Fibroblast of upper back skin (primary cell): ENCODE measurements at regions not wholly inside any gene's neighbourhood (a gene's known extent, or its start where the extent isn't known, plus 50 kb on each side); places are given as distances from the start of the nearest gene placed in this dataset.
"Not testable (repeated sequence)": the region's sequence is repeated elsewhere in the genome, so short reads cannot be mapped to it uniquely, and the experiment has no call there.

Source experiments
- DNase-seq: peaks from one replicate; pipeline ENCODE4 v3.0.0-alpha.2; 2013

DNA sequence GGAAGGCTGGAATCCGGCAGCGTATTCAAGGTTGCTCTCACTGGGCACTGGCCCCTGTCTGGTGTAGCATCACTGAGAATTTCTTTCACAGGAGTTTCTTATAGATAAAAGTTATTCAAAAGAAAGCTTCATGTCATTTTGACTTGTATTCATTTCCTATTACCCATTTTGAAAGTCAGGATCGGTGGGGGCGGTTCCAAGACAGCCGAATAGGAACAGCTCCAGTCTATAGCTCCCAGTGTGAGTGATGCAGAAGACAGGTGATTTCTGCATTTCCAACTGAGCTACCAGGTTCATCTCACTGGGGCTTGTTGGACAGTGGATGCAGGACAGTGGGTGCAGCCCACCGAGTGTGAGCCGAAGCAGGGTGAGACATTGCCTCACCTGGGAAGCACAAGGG is 51.5 kb upstream of the CDC42EP3 start:
- not testable (repeated sequence) for DNase-seq

DNA sequence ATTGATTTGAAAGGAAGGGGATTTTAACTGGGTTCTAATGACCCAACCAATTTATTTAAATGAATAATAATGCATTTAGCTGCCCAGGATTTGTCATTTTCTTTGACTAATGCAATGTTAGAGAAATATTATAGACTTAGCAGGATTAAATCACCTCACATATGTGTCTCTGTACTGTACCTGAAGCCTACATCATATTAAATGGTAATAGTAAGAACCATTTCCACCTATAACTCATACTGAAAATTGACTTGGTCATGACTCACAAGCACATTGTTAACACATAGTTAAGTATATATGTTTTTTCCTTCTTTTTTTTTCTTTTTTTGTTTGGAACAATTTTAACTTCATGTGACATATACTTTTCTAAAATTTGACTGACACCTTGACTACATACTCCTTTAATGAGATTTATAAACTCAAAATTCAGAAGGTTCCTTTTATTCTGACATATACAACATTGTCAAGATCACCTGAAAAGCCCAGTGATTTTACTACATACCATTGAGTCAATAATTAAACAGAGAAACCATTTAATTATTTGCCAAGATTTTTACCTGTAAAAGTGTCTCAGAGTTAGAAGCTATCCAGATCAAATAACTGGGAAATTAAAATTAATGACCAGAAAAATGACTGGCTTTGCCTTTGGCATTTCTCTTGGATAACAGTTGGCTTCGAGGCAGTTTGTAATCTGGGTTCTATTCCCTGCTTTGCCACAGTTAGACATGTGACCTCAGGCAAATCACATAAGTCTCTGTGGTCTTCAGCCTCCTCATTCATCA is 58.8 kb upstream of the CDC42EP3 start:
- no peak for DNase-seq

DNA sequence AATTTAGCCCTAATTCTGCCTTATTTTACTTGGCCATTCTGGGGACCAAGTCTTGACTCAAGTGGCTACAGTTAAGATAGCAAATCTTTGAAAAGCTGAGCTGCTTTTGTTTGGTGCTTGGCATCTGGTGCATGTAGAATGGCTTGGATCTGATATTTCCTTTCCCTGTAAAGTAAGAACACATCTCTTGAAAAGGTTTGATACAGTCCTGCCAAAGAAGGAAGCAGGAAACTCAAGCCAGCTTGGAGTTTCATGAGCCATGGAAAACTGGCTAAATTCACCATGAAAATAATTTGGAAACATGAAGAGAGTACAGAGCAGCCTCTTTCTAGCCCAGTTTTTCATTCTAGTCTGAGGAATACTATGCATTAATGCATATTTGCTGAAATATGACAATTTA is 61.0 kb upstream of the CDC42EP3 start:
- not testable (repeated sequence) for DNase-seq

DNA sequence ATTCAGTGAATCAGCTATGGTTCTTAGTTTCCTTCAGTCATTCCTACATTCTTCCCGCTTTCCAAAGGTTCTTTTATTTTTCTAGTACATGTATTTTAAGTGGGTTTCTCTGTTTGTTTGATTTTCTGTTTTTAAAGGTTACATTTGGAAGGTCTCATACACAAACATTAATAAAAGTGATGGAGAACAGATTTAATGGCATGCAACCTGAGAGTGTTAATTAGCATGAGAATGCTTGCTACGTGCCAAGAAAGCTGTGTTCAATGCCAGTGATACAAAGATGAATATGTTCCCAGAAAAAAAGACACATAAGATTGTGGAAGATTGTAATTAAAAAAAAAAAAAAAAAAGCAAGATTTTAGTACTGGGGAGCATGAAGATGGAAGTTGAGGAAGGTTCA is 61.8 kb upstream of the CDC42EP3 start:
- no peak for DNase-seq

DNA sequence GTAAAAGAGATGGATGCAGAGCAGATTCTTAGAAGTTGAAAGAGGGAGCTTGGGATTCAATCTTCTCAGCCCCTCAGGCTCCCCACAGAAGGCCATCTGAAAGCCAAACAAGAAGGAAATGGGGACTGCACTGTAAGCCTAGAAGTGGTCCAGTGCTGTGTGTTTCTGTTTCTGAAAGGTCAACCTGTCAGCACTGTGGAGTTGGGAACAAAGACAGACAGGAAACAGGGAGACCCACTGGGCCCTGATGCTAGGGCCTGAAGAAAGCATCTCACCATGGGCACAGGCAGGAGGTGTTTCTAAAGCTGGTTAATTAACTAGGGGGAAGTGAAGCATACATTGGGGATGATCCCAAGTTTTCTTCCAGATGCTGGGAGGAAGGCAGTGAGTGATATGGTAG is 62.5 kb upstream of the CDC42EP3 start:
- not testable (repeated sequence) for DNase-seq

DNA sequence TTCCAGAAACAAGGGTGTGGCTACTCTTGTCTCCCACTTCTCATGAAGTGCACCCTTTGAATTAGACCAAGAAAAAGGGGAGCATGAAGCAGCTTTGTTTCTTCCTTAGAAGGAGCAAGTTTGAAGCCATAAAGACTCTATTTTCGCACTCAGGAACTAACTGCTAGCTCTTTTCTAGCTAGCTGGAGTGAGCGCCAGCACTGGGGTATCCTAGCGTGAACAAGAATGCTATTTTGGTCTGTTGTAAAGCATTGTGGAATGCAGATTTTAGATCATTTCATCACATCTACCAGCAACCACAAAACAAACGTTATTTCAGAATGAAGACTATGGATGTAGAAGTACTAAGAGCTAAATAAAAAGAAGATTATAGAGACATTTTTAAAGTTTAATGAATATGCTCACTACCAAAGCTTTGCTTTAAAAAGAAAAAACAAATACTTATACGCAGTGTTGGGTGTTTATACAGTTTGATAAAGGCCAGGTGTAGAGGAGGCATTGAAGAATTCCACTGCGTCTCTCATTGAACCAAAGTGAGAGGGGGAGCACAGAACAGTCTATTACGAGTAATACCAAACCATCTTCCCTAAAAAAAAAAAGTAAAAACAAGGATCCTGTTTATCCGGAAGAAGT is 63.6 kb upstream of the CDC42EP3 start:
- DNase-seq, result peak; percentile 91

DNA sequence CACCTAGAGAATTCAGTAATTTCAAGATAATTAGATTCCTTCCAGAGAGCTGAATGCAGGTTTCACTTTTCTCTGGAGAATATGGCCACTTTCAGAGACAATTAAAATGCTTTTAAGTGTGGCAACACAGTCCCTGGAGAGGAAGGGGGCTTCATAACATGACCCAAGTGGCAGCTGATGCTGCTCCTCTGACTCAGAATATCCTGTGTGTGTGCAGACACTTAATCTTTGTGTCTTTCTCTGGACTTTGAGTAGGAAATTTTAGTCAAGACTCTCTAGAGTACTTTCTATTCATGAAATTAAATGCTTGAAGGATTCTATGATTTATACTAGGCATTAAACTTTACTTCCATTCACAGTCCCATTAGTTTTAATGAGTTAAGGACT is 64.1 kb upstream of the CDC42EP3 start:
- DNase-seq, result peak; percentile 65

DNA sequence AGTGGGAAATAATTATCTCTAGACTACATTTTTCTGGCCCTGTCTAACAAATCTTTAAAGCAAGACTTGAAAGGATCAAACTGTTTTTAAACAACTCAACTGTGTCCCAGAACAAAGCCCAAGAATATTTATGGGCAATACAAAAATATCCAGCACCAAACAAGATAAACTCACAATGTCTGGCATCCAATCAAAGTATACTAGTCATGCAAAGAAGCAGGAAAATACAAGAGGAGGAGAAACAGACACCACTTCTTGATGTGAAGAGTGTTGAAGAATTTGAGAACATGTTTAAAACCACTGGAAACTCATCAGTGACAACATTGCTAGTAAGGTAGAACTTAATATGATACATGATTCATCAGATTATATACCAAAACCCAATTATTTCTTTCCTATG is 66.1 kb upstream of the CDC42EP3 start:
- DNase-seq, result peak; percentile 54

DNA sequence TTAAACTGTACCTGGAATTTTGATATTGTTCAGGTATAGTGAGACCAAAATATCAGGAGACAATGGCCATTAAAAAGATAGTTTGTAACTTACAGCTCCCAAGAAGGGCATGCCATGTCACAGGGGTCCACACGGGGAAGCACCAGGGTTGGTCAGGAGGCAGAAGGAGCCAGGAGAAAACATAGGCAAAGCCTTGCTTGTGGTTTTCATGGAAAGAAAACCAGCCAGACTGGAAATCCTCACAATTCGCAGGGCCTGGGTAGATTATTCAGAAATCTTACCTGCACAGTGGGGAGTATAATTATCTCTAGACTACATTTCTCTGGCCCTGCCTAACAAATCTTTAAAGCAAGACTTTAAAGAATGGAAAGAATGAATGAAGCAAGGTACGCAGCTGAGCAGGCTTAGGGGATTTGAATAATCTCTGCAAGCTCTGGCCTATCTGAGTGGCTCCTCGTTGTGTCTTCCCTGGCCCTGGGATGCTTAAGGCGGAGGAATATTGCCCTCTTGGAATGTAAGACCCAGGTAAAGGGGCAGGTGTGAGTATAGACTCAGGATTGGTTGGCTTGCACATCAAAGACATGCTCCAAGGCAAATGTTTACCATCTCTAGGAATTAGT is 66.9 kb upstream of the CDC42EP3 start:
- no peak for DNase-seq

DNA sequence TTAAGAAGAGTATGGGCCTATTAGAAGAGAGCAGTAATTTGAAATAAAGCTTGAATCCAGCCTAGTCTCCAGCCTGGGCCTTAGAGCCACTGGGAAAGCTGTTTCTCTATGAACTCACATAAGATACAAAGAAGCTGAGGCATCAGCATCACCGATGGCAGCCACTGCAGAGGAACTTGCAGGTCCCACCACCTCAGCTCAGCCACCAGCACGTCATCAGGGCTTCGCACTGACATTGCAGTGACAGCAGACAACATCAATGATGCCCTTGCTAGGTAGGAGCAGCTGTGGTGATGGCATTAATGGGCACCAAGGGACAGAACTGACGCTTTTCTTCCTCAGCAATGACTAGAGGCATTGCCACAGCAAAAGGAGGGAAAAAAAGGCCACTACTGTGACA is 67.7 kb upstream of the CDC42EP3 start:
- no peak for DNase-seq

DNA sequence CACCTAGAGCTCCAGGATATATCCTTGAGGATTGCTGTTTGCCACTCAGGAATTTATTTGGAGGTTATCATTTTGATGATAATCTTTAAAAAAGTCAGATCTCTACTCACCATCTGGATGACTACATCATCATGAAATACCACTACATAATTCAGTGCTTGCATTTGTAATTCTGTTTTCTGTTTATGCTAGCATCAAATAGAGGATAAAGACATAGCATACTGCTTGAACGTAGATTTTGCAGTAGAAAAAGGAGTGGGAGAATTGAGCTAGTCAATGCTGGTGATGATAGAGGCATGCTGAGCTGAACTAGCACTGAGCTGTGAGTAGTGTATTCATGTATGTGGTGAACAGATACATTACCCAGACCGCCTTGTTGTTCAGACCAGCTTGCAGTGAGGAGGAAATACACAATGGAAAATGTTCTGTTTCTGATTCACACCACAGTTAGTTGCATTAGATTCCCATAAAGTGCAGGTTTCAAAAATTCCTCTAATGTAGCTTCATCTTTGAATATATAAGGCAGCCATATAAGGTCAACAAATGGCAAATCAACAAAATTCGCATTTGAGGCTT is 68.8 kb upstream of the CDC42EP3 start:
- peak; percentile 82 for DNase-seq

DNA sequence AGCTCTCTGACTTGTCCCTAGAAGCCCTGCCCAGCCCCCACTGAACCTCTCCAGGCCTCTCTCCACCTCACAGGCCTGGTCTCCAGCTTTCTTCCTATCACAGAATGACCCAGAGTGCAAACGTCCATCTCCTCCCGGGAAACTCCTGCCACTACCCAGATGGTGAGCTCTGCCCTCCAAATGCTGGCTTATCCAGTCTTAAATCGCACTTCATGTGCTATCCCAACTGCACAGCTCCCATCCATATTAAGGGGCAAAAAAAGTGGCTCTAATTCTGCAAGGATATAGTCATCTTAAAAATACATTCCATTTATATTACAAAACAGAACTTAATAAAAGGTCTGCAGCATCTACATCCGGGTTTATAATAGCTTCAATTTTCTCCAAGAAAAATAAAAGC is 70.8 kb upstream of the CDC42EP3 start:
- DNase-seq, result peak; percentile 81

DNA sequence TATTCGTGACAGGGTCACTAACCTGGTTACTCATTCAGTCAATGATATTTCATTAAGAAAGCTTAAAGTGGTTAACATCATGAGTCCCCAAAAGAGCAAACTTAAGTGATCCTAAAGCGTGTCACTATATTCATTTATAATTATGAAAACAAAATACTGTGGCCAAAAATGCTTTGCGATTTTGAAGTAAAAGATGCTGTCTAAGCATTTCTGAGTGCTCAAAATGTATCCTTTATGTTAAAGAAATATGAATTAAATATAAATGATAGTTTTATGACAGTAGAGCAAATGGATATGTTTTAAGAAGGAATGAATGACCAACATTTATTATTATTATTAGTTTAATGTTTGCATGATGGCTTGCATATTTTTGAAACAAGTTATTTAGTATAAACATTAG is 72.6 kb upstream of the CDC42EP3 start:
- no peak for DNase-seq

DNA sequence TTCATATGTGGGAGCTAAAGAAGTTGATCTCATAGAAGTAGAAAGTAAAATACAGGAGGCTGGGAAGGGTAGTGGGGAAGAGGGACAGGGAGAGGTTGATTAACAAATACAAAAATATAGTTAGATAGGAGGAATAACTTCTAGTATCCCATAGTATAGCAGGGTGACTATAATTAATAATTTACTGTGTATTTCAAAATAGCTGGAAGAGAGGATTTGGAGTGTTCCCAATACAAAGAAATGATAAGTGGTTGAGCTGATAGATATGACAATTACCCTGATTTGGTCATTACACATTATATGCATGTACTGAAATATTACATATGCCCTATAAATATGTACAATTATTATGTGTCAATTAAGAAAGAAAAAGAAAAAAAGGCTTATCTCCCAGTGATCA is 73.5 kb upstream of the CDC42EP3 start:
- not testable (repeated sequence) for DNase-seq

DNA sequence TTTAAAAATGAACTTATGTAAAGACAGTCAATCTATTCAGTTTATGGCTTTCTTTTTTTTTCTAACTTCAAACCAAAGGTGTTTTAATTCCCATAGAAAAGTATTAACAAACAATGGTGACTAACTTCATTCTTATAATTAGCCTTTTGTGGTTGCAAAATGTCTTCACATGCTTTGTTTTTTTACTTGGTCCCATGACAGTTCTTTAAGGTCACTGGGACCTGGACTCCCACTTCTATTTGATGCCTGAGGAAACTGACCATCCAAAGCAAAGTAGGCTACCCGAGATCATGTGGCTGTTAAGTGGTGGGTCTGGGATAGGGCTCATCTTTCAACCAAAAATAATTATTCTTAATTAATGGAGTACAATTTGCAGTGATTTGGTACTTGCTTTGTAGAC is 74.6 kb upstream of the CDC42EP3 start:
- DNase-seq, result not testable (repeated sequence)

DNA sequence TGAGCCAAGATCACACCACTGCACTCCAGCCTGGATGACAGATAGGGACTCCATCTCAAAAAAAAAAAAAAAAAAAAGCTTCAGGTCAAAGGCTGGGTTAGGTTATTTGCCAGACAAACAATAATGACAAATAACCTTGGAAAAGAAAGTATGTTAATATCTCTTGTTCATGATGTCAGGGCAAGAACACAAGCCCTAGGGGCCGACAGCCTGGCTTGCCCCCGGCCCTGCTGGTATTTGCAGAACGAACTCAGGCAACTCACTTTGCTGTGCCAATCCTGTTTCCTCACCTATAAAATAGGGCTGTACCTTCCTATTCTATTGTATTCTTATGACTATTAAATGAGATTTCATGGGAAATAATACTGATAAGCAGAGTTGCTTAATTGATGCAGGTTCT is 75.4 kb upstream of the CDC42EP3 start:
- DNase-seq, result no peak

DNA sequence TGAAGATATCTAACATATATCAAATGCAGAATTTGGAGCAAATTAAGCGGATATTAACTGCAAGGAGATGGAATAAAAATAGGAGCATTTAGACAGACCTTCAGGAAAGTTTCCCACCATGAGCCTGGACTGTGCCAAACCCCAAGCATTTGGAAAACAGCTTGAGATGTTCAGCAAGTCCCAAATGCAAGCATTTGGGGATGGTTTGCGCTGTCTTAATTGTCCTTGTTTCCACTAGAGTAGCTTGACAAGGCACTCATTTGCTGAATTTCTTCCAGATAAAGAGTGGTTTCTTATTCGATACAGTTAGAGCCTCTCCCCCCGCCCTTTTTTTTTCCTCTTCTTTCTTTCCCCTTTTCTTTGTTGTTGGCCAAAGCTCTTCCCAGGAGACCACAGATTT is 77.1 kb upstream of the CDC42EP3 start:
- no peak for DNase-seq

DNA sequence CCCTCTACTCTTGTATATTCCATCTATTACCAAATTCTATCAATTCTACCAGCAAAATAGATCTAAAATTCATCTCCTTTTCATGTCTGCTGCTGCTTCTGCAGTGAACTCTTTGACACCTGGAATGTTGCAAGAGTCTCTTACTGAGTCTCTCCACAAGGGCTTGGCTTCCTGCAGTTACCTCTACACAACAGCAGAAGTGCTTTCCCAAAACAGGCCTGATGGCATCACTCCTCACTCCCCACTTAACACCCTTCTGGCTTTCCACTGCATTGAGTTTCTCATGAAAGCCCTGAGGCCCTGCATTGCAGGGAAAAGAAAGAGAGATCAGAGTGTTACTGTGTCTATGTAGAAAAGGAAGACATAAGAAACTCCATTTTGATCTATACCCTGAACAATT is 78.8 kb upstream of the CDC42EP3 start:
- not testable (repeated sequence) for DNase-seq

DNA sequence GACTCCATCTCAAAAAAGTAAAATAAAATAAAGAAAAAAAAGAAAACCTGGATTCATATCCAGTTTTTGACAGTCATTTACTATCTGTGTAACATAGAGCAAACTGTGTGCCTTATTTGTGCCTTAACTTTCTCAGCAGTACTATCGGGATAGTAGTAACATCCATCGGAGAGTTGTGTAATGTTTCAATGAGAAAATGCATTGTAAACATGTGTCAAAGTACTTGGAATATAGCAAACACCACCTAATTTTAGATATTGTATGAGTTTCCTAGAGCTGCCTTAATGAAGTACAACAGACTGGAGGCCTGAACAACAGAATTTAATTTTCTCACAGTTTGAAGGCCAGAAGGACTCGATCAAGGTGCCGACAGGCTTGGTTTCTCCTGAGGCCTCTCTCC is 81.3 kb upstream of the CDC42EP3 start:
- DNase-seq, result no peak

DNA sequence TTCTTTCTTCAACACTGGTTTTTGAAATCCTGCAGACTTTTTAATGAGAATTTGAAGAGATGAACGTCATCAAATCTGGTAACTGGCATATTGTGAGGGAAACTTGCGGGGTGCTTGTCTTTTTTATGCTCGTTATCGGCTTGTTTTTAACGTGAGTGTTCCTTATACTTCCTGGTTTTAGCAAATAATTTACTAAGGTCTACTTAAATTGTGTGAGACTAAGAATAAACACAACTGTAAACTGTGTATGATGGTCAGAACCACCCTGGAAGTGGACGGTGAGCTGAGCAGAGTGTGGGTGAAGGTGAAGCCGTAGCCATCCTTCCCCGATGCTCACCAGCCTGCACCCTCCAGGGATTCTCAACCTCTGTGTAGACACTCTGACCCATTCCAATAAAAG is 82.3 kb upstream of the CDC42EP3 start:
- no peak for DNase-seq

DNA sequence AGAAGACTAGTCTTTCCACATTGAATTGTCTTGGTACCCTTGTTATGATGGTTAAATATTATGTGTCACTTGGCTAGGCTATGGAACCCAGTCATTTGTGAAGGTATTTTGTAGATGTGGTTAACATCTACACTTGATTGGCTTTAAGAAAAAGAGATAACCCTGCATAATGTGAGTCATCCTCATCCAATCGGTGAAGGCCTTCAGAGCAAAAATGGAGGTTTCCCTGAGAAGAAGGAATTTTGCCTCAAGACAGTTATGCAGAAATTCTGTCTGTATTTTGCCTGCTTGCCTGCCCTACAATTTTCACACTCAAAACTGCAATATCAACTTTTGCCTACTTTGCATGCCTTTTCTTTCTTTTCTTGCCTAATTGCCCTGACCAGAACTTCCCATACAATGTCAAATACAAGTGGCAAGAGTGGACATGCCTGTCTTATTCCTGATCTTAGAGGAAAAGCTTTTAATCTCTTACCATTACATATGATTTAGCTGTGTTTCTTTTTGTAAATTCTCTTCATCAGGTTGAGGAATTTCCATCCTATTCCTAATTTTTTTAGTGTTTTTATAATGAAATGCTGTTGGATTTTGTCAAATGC is 84.6 kb upstream of the CDC42EP3 start:
- DNase-seq, result not testable (repeated sequence)

DNA sequence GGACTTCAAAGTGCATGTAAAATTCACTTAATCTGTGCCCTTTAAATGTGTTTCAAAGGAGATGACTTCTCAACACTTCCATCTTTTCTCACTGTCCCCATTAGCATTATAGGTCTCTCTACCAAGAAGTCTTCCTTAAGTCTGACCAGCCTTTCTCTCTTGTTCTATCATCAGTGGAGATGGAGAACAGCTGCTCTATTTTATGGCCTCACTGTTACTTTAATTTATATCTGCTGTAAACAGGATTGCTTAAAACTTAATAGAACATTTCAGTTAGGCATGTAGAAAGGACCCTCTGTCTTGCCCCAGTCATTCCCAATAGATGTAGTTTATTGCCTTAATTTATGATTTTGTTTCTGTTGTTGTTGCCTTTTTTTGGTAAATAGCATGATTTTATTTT is 86.0 kb upstream of the CDC42EP3 start:
- not testable (repeated sequence) for DNase-seq

DNA sequence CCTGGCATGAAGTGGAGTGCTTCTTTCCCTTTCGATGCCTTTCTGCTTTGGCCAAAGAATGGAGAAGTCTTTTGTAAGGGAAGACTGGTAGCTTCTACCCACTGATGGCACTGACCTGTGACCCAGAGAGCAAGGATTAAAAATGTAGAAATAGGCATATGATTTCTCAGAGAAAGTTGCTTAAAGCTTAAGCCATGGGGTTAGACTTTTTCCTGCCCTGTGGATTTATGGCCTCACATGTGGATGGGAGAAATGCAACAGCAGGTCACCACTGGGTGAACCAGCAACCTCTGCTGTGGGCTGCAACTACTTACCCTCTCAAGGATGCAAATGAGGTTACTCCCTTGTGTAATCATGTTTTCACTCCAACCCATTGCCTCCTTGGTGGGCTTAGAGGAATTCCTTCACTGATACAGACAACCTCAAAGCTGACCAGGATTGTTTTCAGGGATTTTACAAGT is 86.7 kb upstream of the CDC42EP3 start:
- not testable (repeated sequence) for DNase-seq
